BE2C (cell line): ENCODE measurements at regions not wholly inside any gene's neighbourhood (a gene's known extent, or its start where the extent isn't known, plus 50 kb on each side); places are given as distances from the start of the nearest gene placed in this dataset.
A peak's percentile ranks its signal among the peaks of the same experiment; 100 is the strongest.
"Not testable (repeated sequence)": the region's sequence is repeated elsewhere in the genome, so short reads cannot be mapped to it uniquely, and the experiment has no call there.

Experiments
- DNase-seq: peaks from one replicate; pipeline ENCODE4 v3.0.0-alpha.2; 2020
- H3K27me3 ChIP-seq: fragments of 250-450 bp; sonication (Bioruptor Pico); 2 replicates; pipeline ENCODE4 v1.5.1; 2020; ENCODE audit warnings: mild to moderate bottlenecking
- H3K36me3 ChIP-seq: fragments of 250-450 bp; sonication (Bioruptor Pico); 2 replicates; pipeline ENCODE4 v1.5.1; 2020; ENCODE audit warnings: mild to moderate bottlenecking
- H3K4me1 ChIP-seq: fragments of 250-450 bp; sonication (Bioruptor Pico); 2 replicates; pipeline ENCODE4 v1.5.1; 2020
- H3K4me3 ChIP-seq: 2 replicates; pipeline ENCODE4 v1.5.1; 2011; ENCODE audit warnings: low read depth, low read length
- H3K9me3 ChIP-seq: fragments of 250-450 bp; sonication (Bioruptor Pico); 2 replicates; pipeline ENCODE4 v1.5.1; 2020
- CTCF ChIP-seq: IDR thresholded peaks from 2 replicates; pipeline ENCODE4 v1.5.1; 2012; ENCODE audit warnings: mild to moderate bottlenecking, low read depth, low read length

- no peaks in the 10 kb centered on the region for H3K4me1 ChIP-seq
- H3K9me3 ChIP-seq, result no peaks in the 10 kb centered on the region
- H3K36me3 ChIP-seq, result no peaks in the 10 kb centered on the region
- no peak for TF ChIP-seq CTCF
- H3K4me3 ChIP-seq, result no peak overlapping the region
- no peaks in the 10 kb centered on the region for H3K27me3 ChIP-seq
- peak; percentile 35 for DNase-seq
Observed at GRCh38 chr2:136281281-136282114, 163.5 kb upstream of the CXCR4 start.

GRCh38 chr2:136266346-136266745 lies 148.4 kb upstream of the CXCR4 start:
- not testable (repeated sequence) for H3K4me1 ChIP-seq, H3K4me3 ChIP-seq, DNase-seq, H3K36me3 ChIP-seq, H3K27me3 ChIP-seq, H3K9me3 ChIP-seq

- no peak for DNase-seq
- no peaks in the 10 kb centered on the region for H3K4me1 ChIP-seq
- no peaks in the 10 kb centered on the region for H3K27me3 ChIP-seq
- H3K9me3 ChIP-seq, result no peaks in the 10 kb centered on the region
- H3K4me3 ChIP-seq, result no peak overlapping the region
- no peaks in the 10 kb centered on the region for H3K36me3 ChIP-seq
- no peak for TF ChIP-seq CTCF
Observed at GRCh38 chr2:136259551-136259950, 141.6 kb upstream of the CXCR4 start.

- no peaks in the 10 kb centered on the region for H3K36me3 ChIP-seq
- H3K4me3 ChIP-seq, result no peak overlapping the region
- no peaks in the 10 kb centered on the region for H3K27me3 ChIP-seq
- H3K9me3 ChIP-seq, result no peaks in the 10 kb centered on the region
- TF ChIP-seq CTCF, result no peak
- H3K4me1 ChIP-seq, result no peaks in the 10 kb centered on the region
- DNase-seq, result no peak
Observed at GRCh38 chr2:136257893-136258292, 139.9 kb upstream of the CXCR4 start.

- H3K9me3 ChIP-seq, result no peaks in the 10 kb centered on the region
- no peaks in the 10 kb centered on the region for H3K27me3 ChIP-seq
- DNase-seq, result no peak
- H3K4me1 ChIP-seq, result no peaks in the 10 kb centered on the region
- no peaks in the 10 kb centered on the region for H3K36me3 ChIP-seq
- 0 out of 2 replicates have a peak, but pooled peaks have one; percentile 4 for TF ChIP-seq CTCF
- H3K4me3 ChIP-seq, result no peak overlapping the region
Observed at GRCh38 chr2:136255648-136256461, 137.9 kb upstream of the CXCR4 start.

- Histone ChIP-seq H3K9me3 (no peaks in the 10 kb centered on the region), H3K27me3 (no peaks in the 10 kb centered on the region), H3K4me1 (no peaks in the 10 kb centered on the region), H3K36me3 (no peaks in the 10 kb centered on the region), H3K4me3 (no peak overlapping the region)
- DNase-seq, result no peak
- TF ChIP-seq CTCF, result no peak
Observed at GRCh38 chr2:136255127-136255526, 137.2 kb upstream of the CXCR4 start.
